ENCODE measurements at regions not wholly inside any gene's neighbourhood (a gene's known extent, or its start where the extent isn't known, plus 50 kb on each side); places are given as distances from the start of the nearest gene placed in this dataset.

DNA sequence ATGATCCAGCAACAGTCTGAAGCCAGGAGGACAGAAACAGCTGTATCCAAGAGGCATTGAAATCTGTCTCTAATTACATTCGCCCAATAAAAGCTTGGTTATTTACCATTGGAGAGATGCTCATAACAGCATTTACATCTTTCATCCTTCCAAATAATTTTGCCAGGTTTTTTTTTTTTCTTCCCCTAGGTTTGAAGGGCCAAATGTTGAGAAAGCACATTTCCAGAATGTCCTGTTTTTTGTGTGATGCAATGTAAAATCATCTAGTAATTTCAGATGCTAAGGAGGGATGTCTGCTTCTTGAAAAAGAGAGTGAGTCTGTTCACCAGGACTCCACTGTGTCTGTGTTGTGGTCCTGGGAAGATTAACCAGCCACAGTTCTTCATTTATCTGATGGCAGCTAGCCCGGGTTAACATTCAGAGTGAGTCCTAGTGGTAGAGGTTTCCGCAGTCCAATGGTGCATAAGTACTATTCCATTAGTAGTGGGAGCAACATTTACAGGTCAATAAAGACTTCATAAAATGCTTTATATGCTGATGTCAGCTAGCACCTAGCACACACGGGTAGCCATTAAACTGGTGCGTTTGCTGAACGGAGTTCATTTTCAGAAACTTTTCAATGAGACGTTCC is 406.8 kb downstream of the STIM2 start:
- intact Hi-C loops (cut with micrococcal nuclease), result no loop called here

DNA sequence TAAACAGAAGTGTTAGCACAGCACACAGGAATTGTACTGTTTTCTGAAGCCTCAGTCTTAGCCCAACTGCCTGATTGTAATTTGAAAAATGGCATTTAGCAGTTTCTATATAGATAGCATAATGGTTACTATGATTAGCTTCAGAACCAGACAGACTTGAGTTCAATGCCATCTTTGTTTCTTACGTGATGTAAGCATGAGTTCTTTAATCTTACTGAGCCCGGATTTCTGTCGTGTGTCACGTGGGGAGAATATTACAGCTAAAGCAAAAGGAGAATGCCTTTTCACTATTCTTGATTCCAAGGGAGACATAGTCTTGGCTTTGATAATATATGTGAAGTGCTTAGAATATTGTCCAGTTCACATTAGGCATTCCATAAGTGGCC is 407.3 kb downstream of the STIM2 start:
- intact Hi-C loops (cut with micrococcal nuclease), result no loop called here

DNA sequence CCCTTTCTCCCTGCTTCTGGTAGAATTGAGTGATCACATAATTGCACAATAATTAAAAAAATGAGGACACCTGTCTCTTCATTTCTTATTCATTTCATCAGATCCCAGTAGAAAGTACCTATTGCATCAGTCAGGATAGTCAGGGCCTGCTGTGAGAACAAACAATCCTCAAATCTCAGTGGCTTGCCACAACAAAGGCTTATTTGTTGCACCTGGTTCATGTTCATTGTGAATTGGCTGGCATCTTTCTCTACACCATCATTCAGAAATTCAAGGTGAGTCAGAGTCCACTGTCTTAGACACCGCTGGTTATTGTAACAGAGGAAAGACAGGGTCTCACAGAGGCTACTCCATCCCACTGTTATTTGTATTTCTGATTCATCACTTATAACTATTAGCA is 409.8 kb downstream of the STIM2 start:
- intact Hi-C loops (cut with micrococcal nuclease), result no loop called here

DNA sequence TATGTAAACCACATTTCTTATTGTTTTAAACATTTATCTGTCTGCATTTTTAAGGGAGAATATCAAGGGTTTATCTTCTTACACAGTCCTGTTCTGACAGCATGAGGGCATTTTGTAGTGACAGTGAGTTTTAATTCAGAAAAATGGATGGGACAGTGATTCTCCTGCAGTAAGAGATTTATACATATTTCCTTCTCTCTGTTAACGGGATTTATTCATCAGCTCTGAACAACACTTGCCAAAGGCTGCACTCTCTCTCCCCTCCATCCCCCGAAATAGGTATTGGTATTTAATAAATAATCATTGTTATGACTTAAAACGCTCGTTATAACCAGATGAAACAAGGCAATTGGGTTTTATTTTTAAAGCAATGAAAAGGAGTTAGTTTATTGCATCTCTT is 410.9 kb downstream of the STIM2 start:
- intact Hi-C loops (cut with micrococcal nuclease), result no loop called here

DNA sequence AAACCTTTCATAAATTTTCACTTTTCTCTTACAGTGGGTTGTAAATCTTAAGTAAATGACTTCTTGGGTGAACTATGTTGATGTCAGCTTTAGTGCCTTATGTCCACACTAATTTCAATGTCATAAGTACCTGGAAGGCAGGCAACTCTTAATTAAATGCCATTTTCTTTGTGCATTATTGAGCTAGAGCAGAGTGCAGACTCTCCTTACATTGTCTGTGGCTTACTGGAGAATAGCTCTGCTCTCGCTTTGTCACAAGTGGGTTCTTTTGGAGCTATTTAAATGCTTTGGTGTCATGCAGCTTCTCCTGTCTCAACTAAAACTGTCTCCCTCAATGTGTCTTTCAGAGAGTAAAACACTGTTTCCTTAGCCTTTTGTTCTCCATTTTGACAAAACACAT is 411.6 kb downstream of the STIM2 start:
- intact Hi-C loops (cut with micrococcal nuclease), result no loop called here

DNA sequence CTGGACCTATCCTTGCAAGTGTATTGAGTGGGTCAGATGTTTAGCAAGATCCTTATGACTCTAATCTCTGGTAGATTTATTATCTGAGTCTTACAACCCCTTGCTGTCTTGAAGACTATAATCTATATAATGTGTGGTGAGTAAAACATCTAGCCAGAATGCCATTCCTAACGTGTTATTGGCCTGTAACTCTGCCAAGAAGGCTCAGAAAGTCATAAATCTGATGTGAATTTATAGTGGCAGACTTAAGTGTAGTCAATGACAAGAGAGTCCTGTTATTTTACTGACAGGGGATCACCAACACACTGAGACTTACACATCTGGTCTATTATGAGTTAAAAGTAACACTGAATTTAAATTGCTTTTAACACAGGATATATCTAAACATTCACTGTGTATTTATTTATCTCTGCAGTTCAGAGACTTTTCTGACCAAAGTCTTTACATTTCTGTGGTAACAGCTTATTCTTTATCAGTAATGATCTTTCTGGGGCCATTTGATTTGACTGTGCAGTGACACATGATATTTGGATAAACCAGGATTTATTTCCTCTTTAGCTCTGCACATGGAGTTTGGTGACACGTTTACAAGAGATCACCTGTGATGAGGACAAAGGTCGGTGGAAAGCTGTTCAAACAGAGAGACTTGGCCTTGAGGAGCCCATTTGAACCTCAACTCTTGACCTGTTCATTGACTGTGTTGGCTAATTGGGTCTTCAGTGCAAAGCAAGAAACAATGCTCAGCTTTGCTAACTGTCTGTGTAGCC is 415.8 kb downstream of the STIM2 start:
- intact Hi-C loops (cut with micrococcal nuclease), result no loop called here

DNA sequence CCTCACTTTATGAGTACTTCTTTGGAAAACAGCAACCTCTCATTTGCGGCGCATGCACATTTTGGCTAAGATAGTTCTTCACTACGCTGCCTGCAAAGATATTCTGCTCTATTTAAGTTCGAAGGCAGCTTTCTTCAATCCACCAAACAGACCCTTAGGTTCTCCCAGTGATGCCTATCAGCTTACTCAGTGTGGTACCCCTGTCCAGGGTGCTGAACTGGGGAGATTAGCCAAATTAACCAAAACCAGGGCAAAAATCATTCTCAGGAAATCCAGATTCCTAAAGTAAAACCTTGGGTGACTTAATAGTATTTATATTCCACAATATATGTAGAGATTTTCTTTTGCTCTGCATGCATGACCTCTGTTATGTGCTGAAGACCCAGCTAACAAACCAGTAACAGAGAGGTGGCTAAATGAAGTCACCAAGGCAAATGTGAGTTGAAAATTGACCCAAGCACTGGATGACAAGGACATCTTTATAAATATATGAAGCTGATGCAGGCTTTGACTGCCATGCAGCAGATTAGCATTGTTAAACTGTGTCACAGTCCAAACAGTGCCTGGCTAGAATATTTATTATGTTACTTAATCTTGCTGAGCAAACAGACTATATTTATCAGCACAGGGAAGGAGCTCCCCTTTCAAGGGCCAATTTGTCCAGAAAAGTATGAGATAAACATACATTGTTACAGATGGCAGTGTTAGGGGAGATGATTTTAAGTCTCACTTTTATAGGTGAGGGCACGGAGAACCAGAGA is 418.2 kb downstream of the STIM2 start:
- intact Hi-C loops (cut with micrococcal nuclease), result no loop called here

DNA sequence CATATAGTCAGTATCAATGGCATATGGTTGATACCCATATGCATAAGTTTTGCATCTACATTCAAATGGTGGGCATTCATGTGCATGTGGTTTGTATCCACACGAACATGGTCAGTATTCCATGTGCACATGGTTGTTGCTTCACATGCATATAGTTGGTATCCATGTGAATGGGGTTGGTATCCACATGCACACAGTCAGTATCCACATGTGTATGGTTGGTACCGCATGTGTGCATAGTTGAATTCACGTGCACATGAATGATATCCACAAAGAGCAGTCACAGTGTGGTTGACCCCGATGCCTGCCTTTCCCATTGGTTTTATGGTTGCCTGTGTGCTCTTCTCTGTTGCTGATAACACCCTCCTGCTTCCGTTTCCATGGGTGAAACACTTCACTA is 427.9 kb downstream of the STIM2 start:
- intact Hi-C loops (cut with micrococcal nuclease), result no loop called here

DNA sequence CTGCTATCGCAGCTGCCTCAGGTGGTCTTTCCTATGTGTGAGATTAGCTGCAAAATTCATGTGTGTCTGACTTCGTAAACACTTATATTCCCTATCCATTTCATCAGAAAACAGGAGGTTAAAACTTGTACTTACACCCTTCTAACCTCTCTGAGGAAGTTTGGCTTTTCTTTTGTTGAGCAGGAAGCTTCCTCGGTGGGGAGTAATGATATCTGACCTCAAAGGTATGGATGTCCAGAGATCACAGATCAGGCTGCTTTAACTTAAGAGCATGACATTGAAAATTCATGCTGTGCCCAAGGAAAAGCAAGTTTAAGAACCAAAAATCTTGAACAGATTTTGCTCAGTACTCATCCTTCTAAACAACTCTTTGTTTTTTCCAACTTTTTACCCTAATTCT is 429.1 kb downstream of the STIM2 start:
- intact Hi-C loops (cut with micrococcal nuclease), result no loop called here

DNA sequence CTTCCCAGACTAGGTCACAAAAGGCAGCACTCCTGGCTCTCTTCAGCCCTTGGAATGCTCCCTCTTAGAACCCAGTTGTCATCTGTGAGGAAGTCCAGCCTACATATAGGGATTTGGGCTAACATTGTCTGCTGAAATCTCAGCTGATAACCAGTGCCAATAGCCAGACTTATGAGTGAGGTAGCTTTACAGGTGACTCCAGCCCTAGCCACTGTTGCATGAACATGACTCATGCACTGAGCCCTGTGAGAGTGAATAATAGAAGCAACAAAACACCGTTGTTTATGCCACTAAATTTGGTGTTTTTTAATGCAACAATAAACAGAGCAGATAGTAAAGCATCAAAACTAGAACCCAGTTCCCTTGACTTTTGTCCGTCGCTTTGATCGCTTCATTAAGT is 433.2 kb downstream of the STIM2 start:
- intact Hi-C loops (cut with micrococcal nuclease), result no loop called here

DNA sequence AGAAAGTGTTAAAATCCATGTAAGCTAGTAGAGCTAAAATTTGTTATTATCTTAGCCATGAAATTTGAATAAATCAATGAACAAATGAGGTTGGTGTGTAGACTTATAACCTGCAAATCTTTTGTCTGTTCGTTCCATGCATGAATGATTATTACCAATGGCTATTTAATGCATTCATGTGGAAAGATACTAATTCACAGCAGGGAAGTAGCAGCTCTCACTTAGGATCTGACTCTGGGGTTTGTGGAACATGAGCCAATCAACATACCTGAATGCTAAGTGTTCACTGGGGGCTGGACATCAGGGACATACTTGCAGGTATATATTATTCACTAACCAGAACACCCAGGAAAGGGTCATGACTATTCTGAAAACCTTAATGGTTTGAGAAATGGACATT is 444.1 kb downstream of the STIM2 start:
- intact Hi-C loops (cut with micrococcal nuclease), result no loop called here

DNA sequence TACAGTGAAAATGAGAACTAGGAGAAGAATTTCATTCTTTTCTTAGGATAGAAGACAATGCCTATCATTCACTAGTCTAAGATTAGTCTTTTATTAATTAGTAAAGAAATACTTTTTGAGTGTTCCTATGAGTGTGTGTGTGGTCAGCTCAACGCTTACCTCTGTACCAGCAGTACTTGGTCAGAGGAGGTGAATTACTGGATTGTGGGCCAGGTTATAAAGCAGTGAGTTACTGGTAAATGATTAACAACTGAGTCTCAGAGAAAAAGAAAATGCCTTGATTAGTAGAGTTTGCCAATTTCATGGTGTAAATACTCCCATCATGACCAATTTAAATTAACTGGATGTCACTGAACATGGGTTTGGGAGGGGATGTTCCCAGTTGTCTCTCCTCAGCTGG is 444.6 kb downstream of the STIM2 start:
- intact Hi-C loops (cut with micrococcal nuclease), result no loop called here

DNA sequence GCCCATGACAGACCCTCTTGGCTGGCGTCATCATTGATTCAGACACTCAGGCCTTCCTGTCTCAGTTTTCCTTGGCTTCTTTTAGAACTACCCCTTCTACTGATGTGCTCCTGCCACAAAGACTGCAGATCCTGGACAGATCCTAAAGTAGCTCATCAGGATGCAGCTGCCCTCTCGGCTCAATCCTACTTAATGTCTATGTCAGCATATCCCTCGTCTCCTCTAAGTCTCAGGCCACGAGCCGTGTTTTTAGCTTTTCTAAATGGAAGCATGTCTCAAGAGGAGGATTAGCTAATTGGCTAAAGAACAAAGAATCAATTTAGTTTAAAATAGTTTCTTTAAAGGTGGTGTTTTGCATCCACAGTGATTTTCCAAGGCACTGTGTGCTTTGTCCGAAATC is 447.7 kb downstream of the STIM2 start:
- intact Hi-C loops (cut with micrococcal nuclease), result no loop called here

DNA sequence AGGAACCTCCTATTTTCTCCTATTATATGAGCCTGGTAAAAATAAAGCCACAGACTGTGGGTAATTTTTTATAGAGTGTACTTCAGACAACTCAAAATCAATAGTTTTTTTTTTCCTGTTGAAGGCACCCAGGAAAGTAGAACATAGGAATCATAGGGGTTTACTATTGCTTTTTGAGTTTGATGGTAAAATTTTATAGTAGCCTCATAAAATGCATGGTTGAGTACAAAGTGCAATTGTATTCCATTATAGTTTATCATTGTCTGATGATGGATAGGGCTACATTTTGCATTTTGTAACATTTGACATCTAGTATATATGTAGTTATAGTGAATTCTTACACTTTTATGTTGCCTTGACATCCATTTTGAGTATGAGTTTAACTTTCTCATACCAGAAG is 455.0 kb downstream of the STIM2 start:
- intact Hi-C loops (cut with micrococcal nuclease), result no loop called here

DNA sequence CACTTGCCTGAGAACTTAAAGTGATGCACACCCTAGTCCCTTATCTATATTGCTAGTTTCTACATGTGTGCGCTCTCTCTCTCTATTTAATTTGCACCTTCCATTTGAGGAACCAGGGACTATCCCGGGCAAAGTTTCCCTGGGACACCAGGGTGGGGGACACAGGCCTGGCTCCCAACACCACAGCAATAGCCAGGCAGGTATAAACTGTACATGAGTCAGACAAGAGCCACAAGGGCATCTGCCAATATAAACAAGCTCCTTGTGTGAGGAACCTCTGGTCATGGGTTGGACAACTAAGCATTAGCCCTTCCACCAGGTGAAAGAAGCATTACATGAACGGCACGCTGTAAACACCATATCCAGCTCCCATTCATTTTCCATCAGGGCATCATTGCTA is 455.5 kb downstream of the STIM2 start:
- intact Hi-C loops (cut with micrococcal nuclease), result no loop called here

DNA sequence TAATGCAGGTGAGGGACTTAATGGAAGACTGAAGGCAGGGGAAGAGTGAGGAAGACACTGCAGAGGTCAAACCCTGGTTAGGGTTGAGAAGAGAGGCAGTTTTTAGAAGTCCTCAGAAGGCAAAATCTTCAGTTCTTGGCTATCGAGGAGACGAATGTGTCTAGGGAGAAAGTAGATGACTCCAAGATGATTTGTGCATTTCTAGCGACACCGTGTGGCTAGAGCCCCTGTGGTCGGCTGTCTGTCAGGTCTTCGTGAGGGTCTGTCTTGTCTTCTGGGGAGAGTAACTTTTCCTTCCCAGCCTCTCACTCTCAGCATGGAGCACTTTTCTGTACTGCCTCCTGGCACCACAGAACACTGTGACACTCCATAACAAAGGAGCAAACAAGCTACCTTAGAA is 458.1 kb downstream of the STIM2 start:
- intact Hi-C loops (cut with micrococcal nuclease), result loop anchor here (1.0 kb wide), 1 partner anchor 270 kb away; no protein-coding TSS in a partner anchor

DNA sequence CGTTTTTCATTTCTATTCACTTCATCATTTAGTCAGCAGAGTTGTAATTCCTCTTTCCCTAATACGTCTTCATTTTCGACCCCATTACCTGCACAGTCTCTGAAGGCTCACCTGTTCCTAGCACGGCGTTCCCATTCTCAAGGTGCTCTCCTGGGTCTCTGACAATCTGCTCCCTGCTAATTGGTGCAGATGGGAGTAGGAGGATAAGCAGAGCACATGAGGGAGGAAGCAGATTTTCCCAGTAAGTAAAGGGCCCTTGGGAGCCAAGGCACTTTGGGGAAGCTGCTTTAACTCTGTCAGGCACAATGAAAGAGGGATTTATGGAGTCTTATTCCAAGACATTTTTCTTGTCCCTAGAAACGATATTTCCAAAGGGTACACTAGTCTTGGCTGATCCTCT is 466.4 kb downstream of the STIM2 start:
- intact Hi-C loops (cut with micrococcal nuclease), result loop anchor here (10.0 kb wide), 1 partner anchor 1702 kb away; no protein-coding TSS in a partner anchor

DNA sequence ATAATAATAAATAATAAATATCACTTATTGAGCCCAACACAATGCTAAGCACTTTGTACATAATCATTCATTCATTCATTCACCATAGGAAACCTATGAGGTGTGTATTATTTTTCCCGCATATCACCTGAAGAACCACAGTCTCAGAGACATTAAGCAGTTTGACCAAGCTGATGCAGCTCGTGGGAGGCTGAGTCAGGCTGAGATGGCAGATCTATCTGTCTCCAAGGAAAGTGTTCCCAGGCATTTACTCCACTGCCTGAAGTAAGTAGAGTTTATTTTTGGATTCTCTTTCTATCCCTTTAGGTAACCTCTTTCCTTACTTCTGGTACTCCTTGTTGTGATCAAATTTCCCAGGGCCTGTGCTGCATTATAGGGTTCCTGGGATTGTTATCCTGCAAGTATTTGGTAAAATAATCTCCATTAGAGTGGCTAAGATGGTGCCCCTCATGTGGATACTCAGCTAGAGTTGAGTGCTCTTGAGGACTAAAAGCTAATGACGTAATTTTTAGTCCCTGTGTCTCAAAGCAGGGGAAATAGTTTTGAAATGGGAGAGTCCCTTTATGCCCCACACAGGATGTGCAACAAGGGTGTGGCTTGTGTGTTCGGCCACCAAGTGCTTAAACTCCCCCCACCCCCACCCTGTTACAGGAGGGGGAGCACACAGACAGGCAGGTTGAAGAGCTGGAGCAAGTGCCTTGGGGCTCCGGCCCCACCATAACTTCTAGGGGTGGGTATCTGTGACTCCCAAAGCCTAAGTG is 467.0 kb downstream of the STIM2 start:
- intact Hi-C loops (cut with micrococcal nuclease), result loop anchor here (10.0 kb wide), 1 partner anchor 1703 kb away; no protein-coding TSS in a partner anchor

DNA sequence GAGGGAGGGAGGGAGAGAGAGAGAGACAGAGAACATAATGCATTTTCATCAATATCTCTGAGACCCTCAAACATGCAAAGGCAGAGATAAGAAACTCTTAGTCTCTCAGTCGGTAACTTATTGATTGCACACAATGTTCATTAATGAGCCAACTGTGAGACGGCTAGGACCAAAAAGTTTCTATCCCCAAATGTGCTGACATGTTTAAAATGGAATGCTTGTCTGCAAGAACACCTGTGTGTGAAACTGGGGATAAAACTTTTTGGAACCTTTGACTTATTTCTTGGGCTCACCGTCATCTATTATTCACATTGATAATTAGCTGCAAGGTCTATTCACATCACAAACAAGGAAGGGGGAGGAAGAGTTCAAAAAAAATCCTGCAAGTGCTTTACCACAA is 477.9 kb downstream of the STIM2 start:
- intact Hi-C loops (cut with micrococcal nuclease), result no loop called here

DNA sequence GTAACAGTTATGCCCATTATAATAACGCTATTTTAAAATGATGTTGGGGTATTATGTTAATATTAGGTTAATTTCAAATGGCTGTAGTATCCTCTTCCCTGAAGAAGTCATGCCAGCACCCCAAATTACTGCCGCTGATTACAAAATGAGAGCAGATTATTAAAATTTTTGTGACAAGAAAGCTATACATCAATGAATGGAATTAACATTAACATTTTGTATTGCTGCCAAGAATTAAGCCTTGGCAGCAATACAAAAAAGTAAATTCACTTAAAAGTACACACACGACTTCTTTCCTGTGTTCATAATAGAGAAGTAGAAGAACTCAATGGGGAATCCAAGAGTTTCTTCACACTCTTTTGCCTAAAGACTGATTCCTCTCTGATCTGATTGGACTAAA is 482.8 kb downstream of the STIM2 start:
- intact Hi-C loops (cut with micrococcal nuclease), result no loop called here

DNA sequence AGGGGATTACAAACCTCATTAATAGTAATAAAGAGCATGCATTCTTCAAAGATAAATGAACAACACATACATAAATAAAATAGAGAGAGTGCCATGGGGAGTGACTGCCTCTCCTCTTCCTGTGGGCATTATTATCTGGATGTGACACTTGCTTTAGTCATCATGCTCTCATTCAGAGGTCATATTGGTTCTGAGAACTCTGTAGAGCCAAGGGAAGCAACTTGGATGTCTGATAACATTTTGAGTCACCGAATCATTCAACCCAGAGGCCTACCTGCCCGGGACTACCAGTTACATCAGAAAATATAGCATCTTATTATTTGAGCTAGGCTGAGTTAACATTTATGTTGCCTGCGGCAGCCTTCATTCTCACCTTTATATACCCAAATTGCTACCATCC is 489.5 kb downstream of the STIM2 start:
- intact Hi-C loops (cut with micrococcal nuclease), result no loop called here

DNA sequence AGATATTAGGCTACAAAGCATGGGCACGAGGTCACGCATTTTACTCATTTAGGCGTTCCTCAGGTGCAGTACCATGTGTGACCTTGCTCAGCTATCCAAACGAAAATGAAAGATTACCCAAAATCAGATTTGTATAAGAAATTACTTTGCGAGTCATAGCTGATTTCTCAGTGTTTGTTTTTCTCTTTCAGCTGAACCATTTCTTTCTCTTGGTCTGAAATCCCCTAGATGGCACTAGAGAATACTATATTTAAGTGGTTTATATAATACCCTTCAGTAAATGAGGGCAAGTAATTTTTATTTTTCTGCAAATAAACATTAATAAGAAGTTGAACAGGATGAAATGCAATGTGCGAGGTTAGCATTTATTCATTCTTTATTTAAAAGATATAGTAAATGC is 496.6 kb downstream of the STIM2 start:
- intact Hi-C loops (cut with micrococcal nuclease), result no loop called here

Measured in T-helper 1 cell treated with Interleukin-12 subunit alpha and Interleukin-12 subunit beta and Interleukin-4 antibody, amounts not matched to agents 30 ng/mL and 1 ng/mL, for 36 hours (primary cell).